ENCODE measurements at regions not wholly inside any gene's neighbourhood (a gene's known extent, or its start where the extent isn't known, plus 50 kb on each side); places are given as distances from the start of the nearest gene placed in this dataset.

DNA sequence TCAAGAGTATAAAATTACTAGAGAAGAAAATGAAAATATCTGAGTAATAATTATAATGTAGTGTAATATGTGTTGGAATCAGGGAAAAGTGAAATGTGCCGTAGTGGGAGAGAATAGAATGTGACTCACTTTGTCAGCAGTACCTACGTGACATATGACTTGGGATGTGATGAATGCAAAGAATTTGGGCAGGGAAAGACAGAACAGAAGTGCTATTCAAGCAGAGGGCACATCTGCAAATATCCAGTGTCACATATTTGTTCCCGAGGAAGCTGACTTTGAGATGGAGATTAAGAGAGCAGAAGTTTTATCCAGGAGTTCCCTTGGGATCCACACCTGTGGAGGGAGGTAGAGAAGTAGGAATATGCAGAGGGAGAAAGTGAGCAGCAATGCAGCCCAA, 69.3 kb upstream of the HS3ST1 start:
- DNase-seq (ENCODE audit: insufficient read length, low spot score) (no peak), FAIRE-seq (no peak)
- TF ChIP-seq, protein P1, sequence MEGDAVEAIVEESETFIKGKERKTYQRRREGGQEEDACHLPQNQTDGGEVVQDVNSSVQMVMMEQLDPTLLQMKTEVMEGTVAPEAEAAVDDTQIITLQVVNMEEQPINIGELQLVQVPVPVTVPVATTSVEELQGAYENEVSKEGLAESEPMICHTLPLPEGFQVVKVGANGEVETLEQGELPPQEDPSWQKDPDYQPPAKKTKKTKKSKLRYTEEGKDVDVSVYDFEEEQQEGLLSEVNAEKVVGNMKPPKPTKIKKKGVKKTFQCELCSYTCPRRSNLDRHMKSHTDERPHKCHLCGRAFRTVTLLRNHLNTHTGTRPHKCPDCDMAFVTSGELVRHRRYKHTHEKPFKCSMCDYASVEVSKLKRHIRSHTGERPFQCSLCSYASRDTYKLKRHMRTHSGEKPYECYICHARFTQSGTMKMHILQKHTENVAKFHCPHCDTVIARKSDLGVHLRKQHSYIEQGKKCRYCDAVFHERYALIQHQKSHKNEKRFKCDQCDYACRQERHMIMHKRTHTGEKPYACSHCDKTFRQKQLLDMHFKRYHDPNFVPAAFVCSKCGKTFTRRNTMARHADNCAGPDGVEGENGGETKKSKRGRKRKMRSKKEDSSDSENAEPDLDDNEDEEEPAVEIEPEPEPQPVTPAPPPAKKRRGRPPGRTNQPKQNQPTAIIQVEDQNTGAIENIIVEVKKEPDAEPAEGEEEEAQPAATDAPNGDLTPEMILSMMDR (IDR thresholded peaks at IDR 0.05; ENCODE audit: insufficient read depth, missing control alignments) = no peak

DNA sequence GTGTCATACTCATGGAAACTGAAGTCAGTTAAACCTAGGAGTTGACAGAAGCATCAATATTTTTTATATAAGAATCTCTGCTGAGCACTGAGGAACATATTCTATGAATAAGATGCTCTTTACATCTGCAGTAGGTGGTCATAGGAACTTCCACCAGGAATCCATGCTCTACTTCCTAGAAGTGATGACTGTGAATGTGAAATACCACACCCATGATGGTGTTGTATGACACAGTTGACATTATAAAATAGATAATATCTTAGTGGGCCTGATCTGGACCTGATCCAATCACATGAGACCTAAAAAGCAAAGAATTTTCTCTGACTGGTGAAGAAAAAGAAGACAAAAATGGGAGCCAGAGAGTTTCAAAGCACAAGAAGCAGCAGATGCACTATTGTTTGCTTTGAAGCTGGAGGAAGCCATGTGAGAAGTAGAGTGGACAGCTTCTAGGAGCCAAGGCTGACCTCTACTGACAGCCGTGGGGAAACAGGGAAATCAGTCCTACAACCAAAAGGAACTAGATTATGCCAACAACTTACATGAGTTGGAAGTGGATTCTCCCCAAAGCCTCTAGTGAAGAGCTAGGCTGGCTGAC, 68.6 kb upstream of the HS3ST1 start:
- DNase-seq (ENCODE audit: insufficient read length, low spot score) = no peak
- FAIRE-seq = no peak
- TF ChIP-seq, protein P1 (IDR thresholded peaks at IDR 0.05; ENCODE audit: insufficient read depth, missing control alignments) = no peak

DNA sequence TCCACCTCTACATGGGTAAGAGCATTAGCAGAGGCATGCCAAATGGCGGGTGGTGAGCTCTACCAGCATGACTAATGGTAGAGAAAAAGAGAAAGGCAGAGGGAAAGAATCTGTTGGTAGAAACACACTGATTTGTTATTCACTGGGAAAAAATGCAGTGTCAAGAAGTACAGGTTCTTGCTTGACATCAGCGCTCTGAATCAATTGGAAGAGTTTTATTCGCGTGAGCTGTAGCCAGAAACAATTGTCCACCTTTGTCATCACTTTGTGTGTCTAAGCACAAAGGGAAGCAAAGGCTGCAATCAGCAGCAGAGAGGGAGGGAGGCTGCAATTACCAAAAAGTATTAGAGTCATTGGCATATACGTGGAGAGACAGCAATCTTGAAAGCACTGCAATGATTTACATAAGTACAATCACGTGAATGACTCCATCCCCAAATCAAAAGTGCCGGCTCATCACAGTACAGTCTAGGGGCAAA, 67.7 kb upstream of the HS3ST1 start:
- DNase-seq (ENCODE audit: insufficient read length, low spot score) = no peak

DNA sequence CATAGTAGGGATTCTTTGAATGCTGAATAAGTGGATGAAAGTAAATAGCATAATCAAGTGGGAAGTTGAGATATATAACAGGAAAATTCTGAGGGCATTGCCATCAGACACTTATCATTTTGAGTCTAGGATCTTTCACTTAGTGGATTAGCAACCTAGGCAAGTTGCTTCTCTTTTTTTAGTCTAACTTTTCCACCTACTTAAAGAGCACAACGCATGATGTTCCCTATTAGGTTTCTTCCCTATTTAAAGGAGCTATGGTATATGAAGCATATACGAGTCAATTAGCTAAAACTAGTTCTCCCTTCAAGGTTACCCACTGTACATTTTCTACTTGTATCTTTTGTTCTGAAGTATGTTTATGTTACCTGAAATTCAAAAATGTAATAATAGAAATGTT, 67.1 kb upstream of the HS3ST1 start:
- no peak for FAIRE-seq

More for the DNA sequence above, 67.7 kb upstream of the HS3ST1 start:
- TF ChIP-seq, protein P1 (IDR thresholded peaks at IDR 0.05; ENCODE audit: insufficient read depth, missing control alignments) = no peak
- no peak for FAIRE-seq

DNA sequence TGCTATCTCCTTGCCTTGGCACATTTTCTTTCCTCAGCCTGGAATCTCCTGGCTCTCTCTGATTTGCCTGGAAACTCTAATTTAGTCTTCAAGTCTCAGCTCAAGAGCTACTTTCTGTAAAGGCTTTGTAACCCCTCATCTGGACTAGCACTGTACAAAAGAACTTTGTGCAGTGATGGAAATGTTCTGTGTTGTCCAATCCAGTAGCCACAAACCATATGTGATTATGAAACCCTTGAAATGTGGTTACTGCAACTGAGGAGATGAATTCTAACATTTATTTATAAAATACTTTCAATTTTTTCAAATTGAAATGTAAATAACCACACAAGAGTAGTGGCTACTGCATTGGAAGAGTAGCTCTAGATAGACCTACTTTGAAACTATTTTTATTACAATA, 66.6 kb upstream of the HS3ST1 start:
- FAIRE-seq (no peak), DNase-seq (ENCODE audit: insufficient read length, low spot score) (no peak)

More for the DNA sequence above, 67.1 kb upstream of the HS3ST1 start:
- DNase-seq (ENCODE audit: insufficient read length, low spot score) = no peak
- TF ChIP-seq, protein P1 (IDR thresholded peaks at IDR 0.05; ENCODE audit: insufficient read depth, missing control alignments) = no peak

DNA sequence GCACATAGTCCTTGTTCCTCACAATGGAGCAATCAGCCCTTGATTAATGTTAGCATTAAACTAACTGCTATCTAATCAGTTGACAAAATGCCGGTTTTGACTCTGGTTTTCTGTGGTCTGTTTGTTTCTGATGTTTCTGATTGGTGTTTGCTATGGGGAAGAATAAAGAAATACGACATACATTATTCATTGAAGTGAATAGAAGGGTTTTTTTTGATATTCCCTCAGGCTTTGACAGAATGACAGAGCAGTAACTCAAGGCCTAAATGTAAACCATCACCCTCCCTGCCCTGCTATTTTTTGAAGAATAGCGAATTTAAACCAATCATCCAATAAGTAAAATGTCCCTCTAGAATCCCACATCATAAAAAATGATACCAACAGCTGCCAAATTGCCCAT, 65.5 kb upstream of the HS3ST1 start:
- FAIRE-seq = no peak
- TF ChIP-seq, protein P1 (IDR thresholded peaks at IDR 0.05; ENCODE audit: insufficient read depth, missing control alignments) = no peak
- DNase-seq (ENCODE audit: insufficient read length, low spot score) = no peak

More for the DNA sequence above, 66.6 kb upstream of the HS3ST1 start:
- TF ChIP-seq, protein P1 (IDR thresholded peaks at IDR 0.05; ENCODE audit: insufficient read depth, missing control alignments) = no peak

DNA sequence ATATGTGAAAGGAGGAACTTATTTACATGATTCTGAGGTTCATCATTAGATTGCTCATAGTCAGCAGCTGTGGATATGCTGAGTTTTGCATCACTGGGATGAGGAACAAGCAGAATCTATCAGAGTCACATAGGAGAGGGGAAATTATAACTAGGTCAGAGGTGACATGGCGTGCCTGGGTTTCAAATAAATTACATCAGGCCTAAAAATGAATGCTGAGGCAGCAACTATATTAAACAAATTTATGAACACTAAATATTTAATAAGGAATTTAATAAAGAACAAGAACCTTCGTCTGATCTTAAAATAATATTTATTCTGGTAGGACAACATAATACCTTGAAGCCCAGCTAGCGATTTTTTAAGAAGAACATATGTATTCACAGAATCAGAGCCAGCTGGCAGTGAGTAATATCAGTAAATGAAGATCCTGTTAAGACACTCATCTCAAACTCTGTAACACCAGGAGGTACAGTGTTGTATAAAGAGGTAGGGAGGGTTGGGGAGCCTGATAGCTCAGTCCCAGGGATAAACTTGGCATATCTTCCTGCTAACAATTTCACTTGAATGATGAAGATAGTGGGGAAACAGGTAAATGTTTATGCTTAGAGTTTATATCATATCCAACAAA, 60.9 kb upstream of the HS3ST1 start:
- DNase-seq (ENCODE audit: insufficient read length, low spot score) = no peak
- TF ChIP-seq, protein P1 (IDR thresholded peaks at IDR 0.05; ENCODE audit: insufficient read depth, missing control alignments) = no peak
- no peak for FAIRE-seq

Measured in D721Med (cell line).